Neuron (in vitro differentiated cells): ENCODE measurements at regions not wholly inside any gene's neighbourhood (a gene's known extent, or its start where the extent isn't known, plus 50 kb on each side); places are given as distances from the start of the nearest gene placed in this dataset.
"Not testable (repeated sequence)": the region's sequence is repeated elsewhere in the genome, so short reads cannot be mapped to it uniquely, and the experiment has no call there.

Experiments
- H2AFZ ChIP-seq: one replicate; pipeline ENCODE4 v1.6.1; 2013; ENCODE audit warnings: low read depth, mild to moderate bottlenecking, inconsistent platforms, low read length, moderate library complexity
- H3K27me3 ChIP-seq: one replicate; pipeline ENCODE4 v1.6.1; 2013; ENCODE audit warnings: low read length; ENCODE audit not compliant: insufficient read depth
- H3K36me3 ChIP-seq: one replicate; pipeline ENCODE4 v1.6.1; 2013; ENCODE audit warnings: low read length; ENCODE audit not compliant: insufficient read depth
- H3K4me1 ChIP-seq: one replicate; pipeline ENCODE4 v1.6.1; 2013; ENCODE audit warnings: low read length; ENCODE audit not compliant: insufficient read depth
- H3K4me3 ChIP-seq: 2 replicates; pipeline ENCODE4 v1.5.1; 2013; ENCODE audit warnings: mild to moderate bottlenecking, low read length, moderate library complexity
- H3K9me3 ChIP-seq: one replicate; pipeline ENCODE4 v1.6.1; 2013; ENCODE audit warnings: low read length

DNA sequence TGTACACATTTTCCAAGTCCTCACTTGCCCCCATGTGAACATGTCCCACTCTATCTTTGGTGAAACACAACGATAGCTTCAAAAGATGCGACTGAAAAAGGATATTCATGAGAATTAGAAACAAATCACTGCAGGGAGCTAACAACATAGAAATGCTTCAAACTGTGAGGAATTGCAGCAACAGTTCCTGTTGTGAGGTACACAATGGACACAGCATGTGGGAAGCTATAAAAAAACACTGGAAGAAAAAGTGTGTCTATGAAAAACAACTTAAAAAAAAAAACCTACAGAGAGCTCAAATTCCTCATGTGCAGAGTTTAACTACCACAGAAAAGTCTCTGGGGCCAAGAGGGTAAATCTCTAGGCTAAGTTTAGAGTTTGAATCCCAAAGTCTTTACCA lies 51.6 kb upstream of the BLTP1 start:
- peaks cover 19% of the 10 kb centered on the region for H3K4me1 ChIP-seq
- H3K4me3 ChIP-seq = no peak overlapping the region
- H3K27me3 ChIP-seq = no peaks in the 10 kb centered on the region
- H3K36me3 ChIP-seq = no peaks in the 10 kb centered on the region
- no peak overlapping the region for H2AFZ ChIP-seq
- no peaks in the 10 kb centered on the region for H3K9me3 ChIP-seq

- no peak overlapping the region for H3K4me3 ChIP-seq
- H2AFZ ChIP-seq = no peak overlapping the region
- H3K4me1 ChIP-seq = peaks cover 19% of the 10 kb centered on the region
- no peaks in the 10 kb centered on the region for H3K27me3 ChIP-seq
- no peaks in the 10 kb centered on the region for H3K36me3 ChIP-seq
- no peaks in the 10 kb centered on the region for H3K9me3 ChIP-seq
These were observed 52.2 kb upstream of the BLTP1 start for GRCh38 chr4:122099896-122100295.

DNA sequence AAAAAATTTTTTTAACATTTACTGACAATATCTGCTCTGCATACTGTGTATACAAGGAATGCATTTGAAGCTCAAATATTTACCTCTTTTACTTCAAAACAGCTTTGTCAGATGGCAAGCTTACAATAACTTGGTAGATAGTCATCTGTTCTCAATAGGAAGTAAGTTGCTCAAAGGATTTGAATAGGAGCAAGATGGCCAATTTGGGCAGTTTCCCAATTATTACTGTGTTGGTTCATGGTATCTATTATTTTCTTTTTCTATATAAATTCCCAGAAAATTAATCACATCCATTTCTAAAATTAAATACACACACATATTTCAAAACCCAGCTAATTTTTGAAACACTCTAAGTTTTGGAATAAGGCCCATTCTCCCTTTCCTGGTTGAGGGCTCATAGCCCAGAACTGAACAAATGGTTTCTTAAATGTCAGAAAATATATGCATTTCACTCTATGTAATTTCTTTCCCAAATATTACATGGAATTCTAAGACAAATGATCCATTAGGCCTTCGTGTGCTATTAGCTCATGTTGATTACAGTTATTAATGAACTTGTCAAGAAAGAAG lies 60.2 kb upstream of the BLTP1 start:
- no peaks in the 10 kb centered on the region for H3K27me3 ChIP-seq
- H3K4me1 ChIP-seq = no peaks in the 10 kb centered on the region
- no peak overlapping the region for H3K4me3 ChIP-seq
- no peak overlapping the region for H2AFZ ChIP-seq
- H3K9me3 ChIP-seq = no peaks in the 10 kb centered on the region
- no peaks in the 10 kb centered on the region for H3K36me3 ChIP-seq

GRCh38 chr4:122091397-122091796 lies 60.7 kb upstream of the BLTP1 start:
- Histone ChIP-seq H3K4me1 (no peaks in the 10 kb centered on the region), H3K9me3 (no peaks in the 10 kb centered on the region), H3K36me3 (no peaks in the 10 kb centered on the region), H3K4me3 (no peak overlapping the region), H3K27me3 (no peaks in the 10 kb centered on the region), H2AFZ (no peak overlapping the region)

DNA sequence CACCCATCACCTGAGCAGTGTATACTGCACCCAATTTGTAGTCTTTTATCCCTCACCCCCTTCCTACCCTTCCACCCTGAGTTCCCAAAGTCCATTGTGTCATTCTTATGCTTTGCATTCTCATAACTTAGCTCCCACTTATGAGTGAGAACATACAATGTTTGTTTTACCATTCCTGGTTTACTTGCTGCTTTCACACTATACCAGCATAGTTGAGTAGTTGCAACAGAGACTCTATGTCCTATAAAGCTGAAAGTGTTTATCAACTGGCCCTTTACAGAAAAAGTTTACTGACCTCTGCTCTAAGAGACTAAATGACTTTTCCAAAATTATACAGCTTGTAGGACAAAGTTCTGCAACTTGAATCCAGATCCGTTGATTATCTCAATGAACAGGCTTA lies 61.1 kb upstream of the BLTP1 start:
- no peaks in the 10 kb centered on the region for H3K4me1 ChIP-seq
- no peak overlapping the region for H3K4me3 ChIP-seq
- no peak overlapping the region for H2AFZ ChIP-seq
- no peaks in the 10 kb centered on the region for H3K36me3 ChIP-seq
- no peaks in the 10 kb centered on the region for H3K27me3 ChIP-seq
- H3K9me3 ChIP-seq = no peaks in the 10 kb centered on the region

- Histone ChIP-seq H3K4me1 (peaks cover 10% of the 10 kb centered on the region), H3K4me3 (no peak overlapping the region), H3K9me3 (no peaks in the 10 kb centered on the region), H3K36me3 (no peaks in the 10 kb centered on the region), H3K27me3 (no peaks in the 10 kb centered on the region), H2AFZ (no peak overlapping the region)
These were observed 65.6 kb upstream of the BLTP1 start for GRCh38 chr4:122086338-122087065.

DNA sequence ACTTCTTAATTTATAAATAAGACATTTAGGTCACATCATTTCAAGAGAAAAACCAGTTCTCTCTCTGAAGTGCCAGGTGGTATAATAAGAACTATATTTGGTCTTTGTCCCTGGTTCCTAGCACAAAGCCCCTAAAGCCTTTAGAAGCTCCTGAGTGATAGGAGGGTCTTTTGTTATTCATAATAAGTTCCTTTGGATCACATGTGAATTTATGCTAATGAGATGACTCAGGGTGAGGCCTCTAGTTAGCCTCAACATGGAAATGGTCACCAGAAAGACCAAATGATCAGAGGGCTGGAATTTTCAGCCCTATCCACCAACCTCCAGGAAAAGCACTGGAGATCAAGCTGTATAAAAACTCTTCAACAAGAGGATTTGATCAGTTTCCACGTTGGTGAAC lies 68.1 kb upstream of the BLTP1 start:
- Histone ChIP-seq H2AFZ (no peak overlapping the region), H3K4me1 (peaks cover 13% of the 10 kb centered on the region), H3K9me3 (no peaks in the 10 kb centered on the region), H3K27me3 (no peaks in the 10 kb centered on the region), H3K4me3 (no peak overlapping the region), H3K36me3 (no peaks in the 10 kb centered on the region)

DNA sequence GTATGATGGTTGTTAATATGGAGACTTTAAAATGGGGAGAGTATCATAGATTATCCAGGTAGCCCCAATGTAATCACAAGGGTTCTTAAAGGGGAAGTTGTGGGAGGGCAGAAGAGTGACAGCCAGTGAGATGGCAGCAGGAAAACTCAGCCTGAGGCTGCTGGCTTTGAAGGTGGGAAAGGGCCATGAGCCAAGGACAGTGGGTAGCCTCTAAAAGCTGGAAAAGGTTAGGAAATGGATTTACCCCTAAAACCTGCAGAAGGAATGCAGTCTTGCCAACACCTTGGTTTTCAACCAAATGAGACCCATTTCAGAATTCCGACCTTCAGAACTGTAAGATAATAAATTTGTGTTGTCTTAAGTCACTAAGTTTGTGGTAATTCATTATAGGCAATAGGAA lies 68.8 kb upstream of the BLTP1 start:
- Histone ChIP-seq H3K27me3 (no peaks in the 10 kb centered on the region), H2AFZ (no peak overlapping the region), H3K36me3 (no peaks in the 10 kb centered on the region), H3K9me3 (no peaks in the 10 kb centered on the region), H3K4me1 (peaks cover 13% of the 10 kb centered on the region), H3K4me3 (no peak overlapping the region)

DNA sequence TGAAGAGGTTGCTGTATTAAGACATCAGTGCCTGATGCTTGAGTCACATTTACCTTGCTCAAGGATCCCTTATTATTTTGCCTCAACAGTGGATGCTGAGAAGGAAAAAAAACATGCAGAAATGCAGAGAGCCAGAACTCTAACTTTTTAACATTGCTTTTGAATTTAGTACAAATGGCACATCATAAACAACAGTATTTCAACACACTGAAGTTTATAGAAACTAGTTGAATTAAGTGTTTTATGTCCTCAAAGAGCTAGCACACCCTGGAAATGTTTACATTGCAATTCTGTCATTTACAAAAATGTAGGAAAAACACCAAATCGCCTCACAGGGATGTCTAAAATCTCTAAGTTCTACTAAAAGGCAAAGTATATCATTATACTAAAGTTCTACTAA lies 69.5 kb upstream of the BLTP1 start:
- Histone ChIP-seq H3K36me3 (no peaks in the 10 kb centered on the region), H3K4me1 (peaks cover 13% of the 10 kb centered on the region), H3K27me3 (no peaks in the 10 kb centered on the region), H3K9me3 (no peaks in the 10 kb centered on the region), H2AFZ (no peak overlapping the region), H3K4me3 (no peak overlapping the region)

- not testable (repeated sequence) for H3K36me3 ChIP-seq, H3K4me3 ChIP-seq, H2AFZ ChIP-seq, H3K9me3 ChIP-seq, H3K27me3 ChIP-seq, H3K4me1 ChIP-seq
These were observed 74.5 kb upstream of the BLTP1 start for GRCh38 chr4:122077653-122078052.

DNA sequence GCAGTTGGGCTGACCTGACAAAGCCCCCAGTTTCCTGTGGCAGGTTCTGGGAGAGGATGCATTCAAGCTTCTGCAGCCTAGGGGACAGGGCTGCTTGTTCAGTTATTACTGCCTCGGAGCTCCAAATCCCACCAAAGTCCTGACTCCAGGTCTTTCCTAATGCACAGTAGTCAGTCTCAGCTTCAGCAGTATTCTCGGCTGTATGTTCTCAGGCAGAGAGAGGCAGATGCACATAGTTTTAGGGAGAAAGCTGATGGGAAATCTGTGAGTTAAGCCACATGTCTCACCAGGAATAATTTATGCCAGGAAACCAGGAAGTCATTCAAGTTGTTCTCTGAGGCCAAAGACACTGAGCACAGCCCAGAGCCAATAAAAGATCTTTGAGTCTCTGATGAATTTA lies 75.3 kb upstream of the BLTP1 start:
- not testable (repeated sequence) for H3K27me3 ChIP-seq, H3K4me1 ChIP-seq, H3K9me3 ChIP-seq, H3K36me3 ChIP-seq, H3K4me3 ChIP-seq
- peak overlapping the region; percentile 36 for H2AFZ ChIP-seq

DNA sequence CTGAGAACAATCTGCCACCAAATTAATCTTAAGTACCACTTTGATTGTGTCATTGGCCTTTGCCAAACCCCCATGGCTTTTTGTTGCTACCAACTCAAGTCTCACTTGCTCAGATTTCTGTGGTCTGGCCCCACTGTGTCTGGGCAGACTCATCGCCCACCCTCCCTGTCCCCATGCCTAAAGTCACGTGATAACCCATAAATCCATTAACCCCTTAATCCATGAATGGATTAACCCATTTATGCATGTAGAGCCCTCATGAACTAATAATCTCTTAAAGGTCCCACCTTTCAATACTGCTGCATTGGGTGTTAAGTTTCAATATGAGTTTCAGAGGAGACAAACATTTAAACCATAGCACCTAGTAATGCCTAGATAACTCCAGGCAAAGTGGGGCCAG lies 78.5 kb upstream of the BLTP1 start:
- Histone ChIP-seq H2AFZ (no peak overlapping the region), H3K4me3 (no peak overlapping the region), H3K27me3 (no peaks in the 10 kb centered on the region)

DNA sequence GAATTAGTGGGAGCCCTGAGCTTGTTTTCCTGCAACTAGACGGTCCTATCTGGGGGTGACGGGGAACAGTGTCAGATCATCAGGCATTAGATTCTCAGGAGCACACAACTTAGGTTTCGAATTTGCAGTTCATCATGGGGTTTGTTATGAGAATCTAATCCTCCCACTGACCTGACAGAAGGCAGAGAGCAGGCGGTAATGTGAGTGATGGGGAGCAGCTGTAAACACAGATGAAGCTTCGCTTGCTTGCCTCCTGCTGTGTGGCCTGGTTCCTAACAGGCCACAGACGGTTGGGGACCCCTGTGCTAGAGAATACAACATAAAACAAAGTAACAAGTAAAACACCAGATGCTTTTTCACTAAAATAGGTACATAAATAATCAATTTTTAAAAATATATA lies 86.2 kb upstream of the BLTP1 start:
- Histone ChIP-seq H2AFZ (no peak overlapping the region), H3K27me3 (no peaks in the 10 kb centered on the region), H3K4me3 (no peak overlapping the region), H3K4me1 (no peaks in the 10 kb centered on the region), H3K36me3 (no peaks in the 10 kb centered on the region), H3K9me3 (no peaks in the 10 kb centered on the region)

More for the DNA sequence above, 78.5 kb upstream of the BLTP1 start:
- no peaks in the 10 kb centered on the region for H3K36me3 ChIP-seq
- no peaks in the 10 kb centered on the region for H3K4me1 ChIP-seq
- no peaks in the 10 kb centered on the region for H3K9me3 ChIP-seq

GRCh38 chr4:122065149-122065548 lies 87.0 kb upstream of the BLTP1 start:
- H2AFZ ChIP-seq = no peak overlapping the region
- H3K4me3 ChIP-seq = no peak overlapping the region
- H3K4me1 ChIP-seq = no peaks in the 10 kb centered on the region
- H3K9me3 ChIP-seq = no peaks in the 10 kb centered on the region
- no peaks in the 10 kb centered on the region for H3K36me3 ChIP-seq
- H3K27me3 ChIP-seq = no peaks in the 10 kb centered on the region
